ENCODE measurements at regions not wholly inside any gene's neighbourhood (a gene's known extent, or its start where the extent isn't known, plus 50 kb on each side); places are given as distances from the start of the nearest gene placed in this dataset.

DNA sequence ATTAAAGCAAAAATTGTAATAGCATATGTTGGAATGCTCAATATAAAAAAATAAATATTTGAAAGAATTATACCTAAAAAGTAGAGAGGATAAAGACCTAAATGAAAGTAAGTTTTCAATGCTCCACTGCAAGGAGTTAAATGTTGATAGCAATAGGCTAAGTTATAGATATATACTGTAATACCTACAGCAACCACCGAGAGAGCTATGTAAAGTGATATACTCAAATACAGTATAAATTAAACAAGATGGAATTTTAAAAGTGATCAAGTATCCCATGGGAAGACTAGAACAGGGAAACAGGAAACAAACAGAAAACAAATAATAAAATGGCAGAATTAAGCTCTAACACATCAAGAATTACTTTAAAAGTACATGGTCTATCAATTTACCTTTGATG is 73.9 kb downstream of the CASP3 start:
- no peak for TF ChIP-seq CREB1 (IDR thresholded peaks at IDR 0.05; ENCODE audit: low read depth)
- TF ChIP-seq YY1 (IDR thresholded peaks at IDR 0.05; ENCODE audit: low read depth), result no peak
- TF ChIP-seq, protein P1, sequence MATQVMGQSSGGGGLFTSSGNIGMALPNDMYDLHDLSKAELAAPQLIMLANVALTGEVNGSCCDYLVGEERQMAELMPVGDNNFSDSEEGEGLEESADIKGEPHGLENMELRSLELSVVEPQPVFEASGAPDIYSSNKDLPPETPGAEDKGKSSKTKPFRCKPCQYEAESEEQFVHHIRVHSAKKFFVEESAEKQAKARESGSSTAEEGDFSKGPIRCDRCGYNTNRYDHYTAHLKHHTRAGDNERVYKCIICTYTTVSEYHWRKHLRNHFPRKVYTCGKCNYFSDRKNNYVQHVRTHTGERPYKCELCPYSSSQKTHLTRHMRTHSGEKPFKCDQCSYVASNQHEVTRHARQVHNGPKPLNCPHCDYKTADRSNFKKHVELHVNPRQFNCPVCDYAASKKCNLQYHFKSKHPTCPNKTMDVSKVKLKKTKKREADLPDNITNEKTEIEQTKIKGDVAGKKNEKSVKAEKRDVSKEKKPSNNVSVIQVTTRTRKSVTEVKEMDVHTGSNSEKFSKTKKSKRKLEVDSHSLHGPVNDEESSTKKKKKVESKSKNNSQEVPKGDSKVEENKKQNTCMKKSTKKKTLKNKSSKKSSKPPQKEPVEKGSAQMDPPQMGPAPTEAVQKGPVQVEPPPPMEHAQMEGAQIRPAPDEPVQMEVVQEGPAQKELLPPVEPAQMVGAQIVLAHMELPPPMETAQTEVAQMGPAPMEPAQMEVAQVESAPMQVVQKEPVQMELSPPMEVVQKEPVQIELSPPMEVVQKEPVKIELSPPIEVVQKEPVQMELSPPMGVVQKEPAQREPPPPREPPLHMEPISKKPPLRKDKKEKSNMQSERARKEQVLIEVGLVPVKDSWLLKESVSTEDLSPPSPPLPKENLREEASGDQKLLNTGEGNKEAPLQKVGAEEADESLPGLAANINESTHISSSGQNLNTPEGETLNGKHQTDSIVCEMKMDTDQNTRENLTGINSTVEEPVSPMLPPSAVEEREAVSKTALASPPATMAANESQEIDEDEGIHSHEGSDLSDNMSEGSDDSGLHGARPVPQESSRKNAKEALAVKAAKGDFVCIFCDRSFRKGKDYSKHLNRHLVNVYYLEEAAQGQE (IDR thresholded peaks at IDR 0.05; ENCODE audit: low read depth), result no peak
- no peak for TF ChIP-seq TCF12 (IDR thresholded peaks at IDR 0.05; ENCODE audit: low read depth)
- TF ChIP-seq FOXM1 (IDR thresholded peaks at IDR 0.05; ENCODE audit: borderline replicate concordance, low read depth), result no peak
- TF ChIP-seq ZBTB7A (IDR thresholded peaks at IDR 0.05; ENCODE audit: low read depth), result no peak
- TF ChIP-seq TAF1 (IDR thresholded peaks at IDR 0.05; ENCODE audit: low read depth), result no peak
- TF ChIP-seq TEAD4 (IDR thresholded peaks at IDR 0.05), result no peak
- no peak for TF ChIP-seq EGR1 (IDR thresholded peaks at IDR 0.05)
- no peak for TF ChIP-seq CEBPB (IDR thresholded peaks at IDR 0.05)
- TF ChIP-seq NFIC (IDR thresholded peaks at IDR 0.05), result no peak
- TF ChIP-seq, protein P2, sequence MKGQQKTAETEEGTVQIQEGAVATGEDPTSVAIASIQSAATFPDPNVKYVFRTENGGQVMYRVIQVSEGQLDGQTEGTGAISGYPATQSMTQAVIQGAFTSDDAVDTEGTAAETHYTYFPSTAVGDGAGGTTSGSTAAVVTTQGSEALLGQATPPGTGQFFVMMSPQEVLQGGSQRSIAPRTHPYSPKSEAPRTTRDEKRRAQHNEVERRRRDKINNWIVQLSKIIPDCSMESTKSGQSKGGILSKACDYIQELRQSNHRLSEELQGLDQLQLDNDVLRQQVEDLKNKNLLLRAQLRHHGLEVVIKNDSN (IDR thresholded peaks at IDR 0.05), result no peak
- TF ChIP-seq RAD21 (IDR thresholded peaks at IDR 0.05; ENCODE audit: low read depth), result no peak
- no peak for TF ChIP-seq EP300 (IDR thresholded peaks at IDR 0.05; ENCODE audit: borderline replicate concordance)

DNA sequence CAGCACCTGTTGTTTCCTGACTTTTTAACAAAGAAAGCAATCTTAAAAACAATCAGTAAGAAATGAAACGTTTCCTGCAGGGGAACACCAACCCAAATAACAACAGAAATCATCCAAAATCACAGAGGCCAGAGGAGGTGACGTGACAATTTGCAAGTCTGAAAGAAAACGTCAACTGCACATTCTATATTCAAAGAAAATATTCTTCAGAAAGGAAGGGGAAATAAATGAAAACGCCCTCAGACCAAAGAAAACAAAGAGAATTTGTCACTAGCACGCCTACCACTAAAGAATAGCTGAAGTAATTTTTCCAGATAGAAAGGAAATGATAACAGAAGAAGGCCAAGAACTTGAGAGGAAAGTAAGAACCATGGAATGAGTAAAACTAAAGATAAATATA is 74.4 kb downstream of the CASP3 start:
- TF ChIP-seq CREB1 (IDR thresholded peaks at IDR 0.05; ENCODE audit: low read depth) (no peak), CEBPB (IDR thresholded peaks at IDR 0.05) (no peak), ZBTB7A (IDR thresholded peaks at IDR 0.05; ENCODE audit: low read depth) (no peak)
- TF ChIP-seq, protein P3, sequence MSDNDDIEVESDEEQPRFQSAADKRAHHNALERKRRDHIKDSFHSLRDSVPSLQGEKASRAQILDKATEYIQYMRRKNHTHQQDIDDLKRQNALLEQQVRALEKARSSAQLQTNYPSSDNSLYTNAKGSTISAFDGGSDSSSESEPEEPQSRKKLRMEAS (IDR thresholded peaks at IDR 0.05), result no peak

DNA sequence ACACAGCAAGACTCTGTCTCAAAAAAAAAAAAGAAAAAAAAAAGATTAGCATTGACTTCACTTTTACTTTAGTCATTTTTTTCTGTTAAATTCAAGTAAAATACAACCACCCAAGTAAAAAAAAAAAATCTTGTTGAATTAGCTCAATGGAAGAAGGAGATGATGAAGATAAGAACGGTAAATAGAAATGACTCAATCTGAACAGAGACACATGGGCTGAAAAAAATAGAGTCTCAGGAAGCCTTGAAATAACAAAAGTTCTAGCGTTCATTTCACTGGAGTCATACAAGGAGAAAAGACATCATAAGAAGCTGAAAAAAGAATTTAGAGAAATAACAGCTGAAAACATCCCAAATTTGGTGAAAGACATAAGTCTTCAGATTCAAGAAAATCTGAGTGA is 75.5 kb downstream of the CASP3 start:
- TF ChIP-seq YY1 (IDR thresholded peaks at IDR 0.05; ENCODE audit: low read depth) (no peak), RAD21 (IDR thresholded peaks at IDR 0.05; ENCODE audit: low read depth) (no peak), CREB1 (IDR thresholded peaks at IDR 0.05; ENCODE audit: low read depth) (no peak), TAF1 (IDR thresholded peaks at IDR 0.05; ENCODE audit: low read depth) (no peak), TCF12 (IDR thresholded peaks at IDR 0.05; ENCODE audit: low read depth) (no peak), CEBPB (IDR thresholded peaks at IDR 0.05) (no peak)
- TF ChIP-seq, protein P2 (IDR thresholded peaks at IDR 0.05), result no peak

DNA sequence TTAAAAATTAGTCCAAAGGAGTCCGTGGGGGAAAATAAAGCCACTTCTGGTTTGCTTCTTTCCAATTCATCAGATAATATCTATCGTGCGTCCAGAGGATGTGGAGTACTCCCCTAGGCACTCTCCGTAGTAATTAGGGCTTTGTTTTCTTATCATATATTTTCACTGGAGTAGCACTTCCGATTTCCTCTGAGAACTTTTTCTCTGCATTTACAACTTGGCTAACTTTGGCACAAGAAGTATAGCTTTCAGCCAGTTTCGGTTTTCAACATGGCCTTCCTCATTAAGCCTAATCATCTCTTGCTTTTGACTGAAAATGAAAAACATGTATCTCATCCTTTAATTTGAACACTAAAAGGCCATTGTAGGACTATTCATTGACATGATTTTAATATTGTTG is 80.5 kb downstream of the CASP3 start:
- TF ChIP-seq TAF1 (IDR thresholded peaks at IDR 0.05; ENCODE audit: low read depth) (no peak), EP300 (IDR thresholded peaks at IDR 0.05; ENCODE audit: borderline replicate concordance) (no peak), RAD21 (IDR thresholded peaks at IDR 0.05; ENCODE audit: low read depth) (no peak), TEAD4 (IDR thresholded peaks at IDR 0.05) (no peak), FOXM1 (IDR thresholded peaks at IDR 0.05; ENCODE audit: borderline replicate concordance, low read depth) (no peak), ZBTB7A (IDR thresholded peaks at IDR 0.05; ENCODE audit: low read depth) (no peak), TCF12 (IDR thresholded peaks at IDR 0.05; ENCODE audit: low read depth) (no peak), NFIC (IDR thresholded peaks at IDR 0.05) (no peak), CREB1 (IDR thresholded peaks at IDR 0.05; ENCODE audit: low read depth) (no peak), YY1 (IDR thresholded peaks at IDR 0.05; ENCODE audit: low read depth) (no peak), EGR1 (IDR thresholded peaks at IDR 0.05) (no peak), CEBPB (IDR thresholded peaks at IDR 0.05) (no peak)
- TF ChIP-seq, protein P3 (IDR thresholded peaks at IDR 0.05), result no peak
- TF ChIP-seq, protein P1 (IDR thresholded peaks at IDR 0.05; ENCODE audit: low read depth), result no peak
- TF ChIP-seq, protein P2 (IDR thresholded peaks at IDR 0.05), result no peak

DNA sequence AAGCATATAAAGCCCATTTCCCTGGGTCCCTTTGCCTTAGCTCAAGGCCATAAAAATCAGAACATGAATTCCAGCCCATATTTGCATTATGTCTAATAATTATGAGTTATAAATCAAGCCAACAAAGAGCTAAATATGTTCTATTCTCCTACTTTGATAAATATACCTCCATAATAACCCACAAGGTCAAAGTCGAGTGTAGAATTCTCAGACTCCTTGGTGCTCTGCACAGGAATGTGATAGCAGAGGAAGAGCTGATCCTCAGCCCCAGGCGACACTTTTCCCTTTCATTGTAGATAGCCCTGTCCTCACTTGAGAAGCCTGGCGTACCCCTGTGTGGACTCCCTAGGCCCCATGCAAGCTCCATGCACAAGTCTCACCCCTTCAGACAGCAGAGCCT is 85.6 kb downstream of the CASP3 start:
- TF ChIP-seq RAD21 (IDR thresholded peaks at IDR 0.05; ENCODE audit: low read depth) (no peak), CREB1 (IDR thresholded peaks at IDR 0.05; ENCODE audit: low read depth) (no peak), TAF1 (IDR thresholded peaks at IDR 0.05; ENCODE audit: low read depth) (no peak), TEAD4 (IDR thresholded peaks at IDR 0.05) (no peak), CEBPB (IDR thresholded peaks at IDR 0.05) (no peak), TCF12 (IDR thresholded peaks at IDR 0.05; ENCODE audit: low read depth) (no peak), YY1 (IDR thresholded peaks at IDR 0.05; ENCODE audit: low read depth) (no peak), EGR1 (IDR thresholded peaks at IDR 0.05) (no peak), NFIC (IDR thresholded peaks at IDR 0.05) (no peak), ZBTB7A (IDR thresholded peaks at IDR 0.05; ENCODE audit: low read depth) (no peak), FOXM1 (IDR thresholded peaks at IDR 0.05; ENCODE audit: borderline replicate concordance, low read depth) (no peak)
- TF ChIP-seq, protein P1 (IDR thresholded peaks at IDR 0.05; ENCODE audit: low read depth), result no peak
- TF ChIP-seq, protein P3 (IDR thresholded peaks at IDR 0.05), result no peak
- TF ChIP-seq, protein P2 (IDR thresholded peaks at IDR 0.05), result no peak
